LNCaP clone FGC (cell line): ENCODE measurements at regions not wholly inside any gene's neighbourhood (a gene's known extent, or its start where the extent isn't known, plus 50 kb on each side); places are given as distances from the start of the nearest gene placed in this dataset.
"Not testable (repeated sequence)": the region's sequence is repeated elsewhere in the genome, so short reads cannot be mapped to it uniquely, and the experiment has no call there.

Experiments
- DNase-seq: peaks from one replicate; pipeline ENCODE4 v3.0.0-alpha.2; 2011; ENCODE audit warnings: low read depth
- H3K4me3 ChIP-seq: 2 replicates; pipeline ENCODE4 v1.5.1; 2011; ENCODE audit warnings: mild to moderate bottlenecking, low read depth, low read length, control low read depth
- TF ChIP-seq, protein P1 (sequence below): IDR thresholded peaks from 2 replicates; pipeline ENCODE4 v1.5.1; 2012; ENCODE audit warnings: mild to moderate bottlenecking; ENCODE audit not compliant: control insufficient read depth, insufficient read depth; ENCODE audit errors: extremely low read depth

DNA sequence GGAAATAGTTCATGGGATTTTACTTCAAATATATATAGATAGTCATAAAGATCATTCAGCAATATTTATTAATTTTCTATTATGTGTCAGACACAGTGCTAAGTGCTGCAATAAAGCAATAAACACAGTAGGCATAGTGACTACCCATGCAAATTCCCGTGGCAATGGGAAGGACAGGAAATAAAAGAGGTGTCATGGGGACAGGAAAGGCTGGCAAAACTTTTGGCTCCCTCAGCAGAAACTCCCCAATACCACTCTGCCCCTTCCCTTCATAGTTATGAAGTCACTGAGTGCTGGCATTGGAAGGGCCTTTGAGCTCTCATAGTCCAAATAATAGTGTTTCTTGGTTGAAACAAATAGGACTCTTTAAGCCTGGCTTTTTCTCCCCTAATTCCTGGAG, 104.4 kb upstream of the DPT start:
- TF ChIP-seq, protein P1, sequence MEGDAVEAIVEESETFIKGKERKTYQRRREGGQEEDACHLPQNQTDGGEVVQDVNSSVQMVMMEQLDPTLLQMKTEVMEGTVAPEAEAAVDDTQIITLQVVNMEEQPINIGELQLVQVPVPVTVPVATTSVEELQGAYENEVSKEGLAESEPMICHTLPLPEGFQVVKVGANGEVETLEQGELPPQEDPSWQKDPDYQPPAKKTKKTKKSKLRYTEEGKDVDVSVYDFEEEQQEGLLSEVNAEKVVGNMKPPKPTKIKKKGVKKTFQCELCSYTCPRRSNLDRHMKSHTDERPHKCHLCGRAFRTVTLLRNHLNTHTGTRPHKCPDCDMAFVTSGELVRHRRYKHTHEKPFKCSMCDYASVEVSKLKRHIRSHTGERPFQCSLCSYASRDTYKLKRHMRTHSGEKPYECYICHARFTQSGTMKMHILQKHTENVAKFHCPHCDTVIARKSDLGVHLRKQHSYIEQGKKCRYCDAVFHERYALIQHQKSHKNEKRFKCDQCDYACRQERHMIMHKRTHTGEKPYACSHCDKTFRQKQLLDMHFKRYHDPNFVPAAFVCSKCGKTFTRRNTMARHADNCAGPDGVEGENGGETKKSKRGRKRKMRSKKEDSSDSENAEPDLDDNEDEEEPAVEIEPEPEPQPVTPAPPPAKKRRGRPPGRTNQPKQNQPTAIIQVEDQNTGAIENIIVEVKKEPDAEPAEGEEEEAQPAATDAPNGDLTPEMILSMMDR, result no peak
- H3K4me3 ChIP-seq, result no peak overlapping the region
- DNase-seq, result no peak

DNA sequence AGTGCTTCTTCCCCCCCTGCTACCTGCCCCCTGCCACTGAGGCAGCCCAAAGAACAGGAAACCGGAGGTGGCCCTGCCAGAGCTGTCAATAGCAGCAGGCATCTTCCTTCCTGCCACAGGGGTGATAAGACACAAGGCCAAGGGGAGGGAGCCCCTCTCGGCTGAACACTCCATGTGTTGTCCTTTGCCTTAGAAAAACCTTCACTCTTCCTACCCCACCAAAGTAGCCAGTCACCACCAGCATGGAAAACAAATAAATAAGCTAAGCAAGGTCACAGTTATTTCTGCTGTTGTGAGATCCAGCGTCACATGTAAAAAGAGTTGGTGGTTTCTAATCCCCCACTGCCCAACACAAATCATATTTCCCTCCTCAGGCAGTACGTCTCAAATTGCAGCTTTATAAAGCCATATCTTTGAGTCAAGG, 104.8 kb upstream of the DPT start:
- DNase-seq, result no peak
- H3K4me3 ChIP-seq, result no peak overlapping the region
- TF ChIP-seq, protein P1, result no peak

DNA sequence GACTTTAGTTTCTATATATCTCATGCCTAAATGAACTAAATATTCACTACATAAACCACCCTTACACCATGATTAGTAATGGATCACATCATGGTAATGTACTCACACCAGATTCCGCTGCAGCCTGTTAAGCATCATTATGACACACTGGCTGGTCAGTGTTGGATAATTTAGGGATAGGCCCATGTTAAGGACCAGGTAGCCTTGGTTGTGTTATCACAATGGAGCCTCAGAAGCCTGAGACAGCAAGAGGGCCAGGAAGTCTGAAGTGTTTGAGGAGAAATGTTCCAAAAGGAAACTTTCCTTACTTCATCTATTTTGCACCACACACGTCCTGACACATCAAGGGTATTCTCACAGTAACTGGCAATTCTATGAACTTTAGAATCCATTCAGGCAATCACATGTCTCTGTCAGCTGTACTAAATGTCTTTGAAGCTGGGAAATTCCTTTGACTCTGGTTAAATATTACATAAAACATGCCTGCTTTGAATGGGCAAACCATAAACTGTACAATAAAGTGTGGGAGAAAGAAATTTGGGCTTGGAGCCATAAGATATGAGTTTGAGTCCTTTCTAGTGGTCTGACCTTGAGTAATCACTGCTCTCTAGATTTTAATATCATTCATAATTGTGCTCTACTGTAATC, 105.3 kb upstream of the DPT start:
- DNase-seq, result no peak
- no peak overlapping the region for H3K4me3 ChIP-seq
- TF ChIP-seq, protein P1, result no peak

DNA sequence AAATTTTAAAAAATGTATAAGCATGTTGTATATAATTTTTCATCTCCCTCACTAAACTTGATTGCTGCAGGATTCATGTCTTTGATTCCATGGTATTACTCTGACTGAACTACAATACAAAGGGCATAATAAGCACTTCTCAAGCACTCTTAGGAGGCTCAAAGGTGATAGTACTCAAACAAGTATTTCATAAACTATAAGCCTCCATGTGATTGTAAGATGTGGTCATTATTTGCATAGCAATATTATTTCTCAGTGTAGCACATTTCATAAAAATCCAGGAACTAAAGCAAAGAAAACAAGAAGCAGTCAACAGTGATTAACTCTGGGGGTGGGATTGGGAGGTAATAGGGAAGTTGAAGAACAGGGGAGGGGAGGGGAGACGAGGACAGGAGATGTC, 106.2 kb upstream of the DPT start:
- TF ChIP-seq, protein P1, result no peak
- no peak for DNase-seq
- no peak overlapping the region for H3K4me3 ChIP-seq

DNA sequence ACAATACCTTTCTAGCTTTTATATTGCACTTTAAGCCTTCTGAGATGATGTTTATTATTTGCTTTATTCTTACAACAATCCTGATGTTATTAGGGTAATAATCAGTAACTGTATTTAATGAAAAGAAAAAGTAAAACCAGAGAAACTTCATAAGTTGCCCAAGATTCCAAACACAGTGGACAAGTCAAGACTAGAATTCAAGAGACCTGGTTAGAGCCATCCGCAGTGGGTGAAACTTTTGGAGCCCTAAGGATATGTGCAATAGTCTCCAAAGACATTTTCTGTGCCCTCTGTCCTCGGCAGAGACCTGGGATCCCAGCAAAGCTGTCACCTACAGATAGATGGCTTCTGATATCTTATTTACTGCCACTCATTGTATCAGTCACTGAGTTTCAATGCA, 106.8 kb upstream of the DPT start:
- TF ChIP-seq, protein P1, result no peak
- no peak for DNase-seq
- no peak overlapping the region for H3K4me3 ChIP-seq

DNA sequence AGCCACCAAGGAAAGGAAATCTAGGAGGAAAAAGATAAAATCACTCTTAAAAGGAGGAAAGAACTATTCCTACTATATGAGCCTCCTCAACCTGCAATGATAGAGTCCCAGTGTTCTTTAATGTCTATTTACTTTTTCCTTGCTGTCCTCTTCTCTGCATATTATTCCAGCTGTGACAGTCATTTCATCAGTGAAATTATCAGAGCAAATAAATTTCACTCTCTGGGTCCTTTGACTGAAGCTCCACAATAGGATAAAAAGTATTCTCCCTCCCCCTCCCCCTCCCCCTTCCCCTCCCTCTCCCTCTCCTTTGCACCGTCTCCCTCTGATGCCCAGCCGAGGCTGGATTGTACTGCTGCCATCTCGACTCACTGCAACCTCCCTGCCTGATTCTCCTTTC, 107.5 kb upstream of the DPT start:
- DNase-seq, result no peak
- TF ChIP-seq, protein P1, result no peak
- H3K4me3 ChIP-seq, result no peak overlapping the region

DNA sequence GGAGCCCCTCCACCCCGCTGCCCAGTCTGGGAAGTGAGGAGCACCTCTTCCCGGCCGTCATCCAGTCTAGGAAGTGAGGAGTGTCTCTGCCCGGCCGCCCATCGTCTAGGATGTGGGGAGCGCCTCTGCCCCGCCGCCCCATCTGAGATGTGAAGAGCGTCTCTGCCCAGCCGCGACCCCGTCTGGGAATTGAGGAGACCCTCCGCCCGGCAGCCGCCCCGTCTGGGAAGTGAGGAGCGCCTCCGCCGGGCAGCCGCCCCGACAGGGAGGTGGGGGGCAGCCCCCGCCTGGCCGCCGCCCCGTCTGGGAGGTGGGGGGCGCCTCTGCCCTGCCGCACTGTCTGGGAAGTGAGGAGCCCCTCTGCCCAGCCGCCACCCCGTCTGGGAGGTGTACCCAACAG, 108.2 kb upstream of the DPT start:
- DNase-seq, H3K4me3 ChIP-seq: not testable (repeated sequence)

DNA sequence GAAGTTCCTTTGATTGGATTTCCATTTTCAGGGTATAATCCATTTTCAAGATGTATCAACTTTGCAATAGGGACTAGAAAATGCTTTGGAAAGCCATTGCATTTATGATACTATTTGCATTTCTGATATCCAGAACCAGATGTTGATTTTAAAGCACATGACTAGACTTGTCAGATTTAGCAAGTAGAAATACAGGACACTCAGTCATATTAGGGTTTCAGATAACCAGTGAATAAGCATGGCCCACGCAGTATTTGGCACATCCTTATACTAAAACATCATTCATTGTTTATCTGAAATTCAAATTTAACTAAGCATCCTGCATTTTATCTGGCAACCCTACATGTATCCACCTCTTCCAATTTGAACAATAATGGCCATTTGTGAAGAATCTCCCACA, 113.3 kb upstream of the DPT start:
- no peak for DNase-seq
- TF ChIP-seq, protein P1, result no peak
- H3K4me3 ChIP-seq, result no peak overlapping the region
